Bone marrow (tissue), 2 donors: ENCODE measurements at regions not wholly inside any gene's neighbourhood (a gene's known extent, or its start where the extent isn't known, plus 50 kb on each side); places are given as distances from the start of the nearest gene placed in this dataset.

Experiments
- DNase-seq, 2 donors: peaks; one replicate each; lab custom pipeline; 2025; lab: John Stamatoyannopoulos, UW

DNA sequence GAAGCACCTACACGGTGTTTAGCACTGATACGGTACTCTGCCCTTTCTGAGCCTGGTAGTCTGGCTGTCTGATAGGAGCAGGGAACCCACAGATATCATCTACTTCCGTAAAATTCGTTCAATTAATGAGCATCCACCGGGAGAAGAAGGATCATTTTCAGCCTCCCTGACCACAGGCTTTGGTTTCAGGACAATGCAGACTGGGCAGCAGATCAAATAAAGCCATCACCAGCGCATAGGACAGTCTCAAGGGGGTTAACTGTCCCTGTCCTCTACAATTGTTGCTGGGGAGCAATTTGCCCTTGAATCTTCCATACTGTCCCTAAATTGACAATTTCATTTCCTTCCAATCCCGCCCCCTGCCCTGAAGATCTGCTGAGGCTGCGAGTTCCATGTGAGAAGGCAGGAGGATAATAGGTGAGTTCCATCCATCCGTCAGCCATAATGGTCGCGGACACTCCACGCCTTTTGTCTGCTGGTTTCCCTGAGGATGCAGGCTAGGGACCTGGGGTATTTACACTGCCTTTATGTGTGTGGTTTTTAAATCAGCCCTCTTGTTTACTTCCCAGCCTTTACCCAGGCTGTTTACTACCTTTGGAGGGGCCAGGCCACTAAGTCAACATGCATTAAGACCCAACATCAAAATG is 110.0 kb downstream of the MYCN start:
- no peak for DNase-seq

- DNase-seq: no peak
Measured at GRCh38 chr2:16049406-16049805, 109.1 kb downstream of the MYCN start.

DNA sequence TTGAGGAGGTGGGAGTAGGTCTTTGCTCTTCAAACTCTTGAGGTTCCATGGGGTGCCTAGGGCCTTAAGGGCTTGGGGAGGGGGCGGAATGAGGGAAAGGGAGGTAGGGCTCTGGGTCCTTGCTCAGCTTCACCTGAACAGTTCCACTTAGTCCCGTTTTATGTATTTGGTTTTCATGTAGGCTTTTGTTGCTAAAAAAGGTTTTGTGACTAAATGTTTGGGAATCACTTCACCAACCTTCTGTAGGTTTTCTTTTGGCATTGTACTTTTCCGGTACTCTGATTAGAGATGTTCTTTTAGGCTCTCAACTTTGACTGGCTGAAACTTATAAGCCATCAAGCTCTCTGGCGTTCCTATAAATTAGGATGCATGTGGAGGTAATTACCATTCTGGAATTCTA is 108.1 kb downstream of the MYCN start:
- DNase-seq: no peak

- no peak for DNase-seq
Measured at GRCh38 chr2:16047701-16048100, 107.4 kb downstream of the MYCN start.

- no peak for DNase-seq
Measured at GRCh38 chr2:16046649-16047048, 106.3 kb downstream of the MYCN start.

GRCh38 chr2:16045653-16046352 is 105.5 kb downstream of the MYCN start:
- no peak for DNase-seq

- no peak for DNase-seq
Measured at GRCh38 chr2:16044946-16045456, 104.7 kb downstream of the MYCN start.

DNA sequence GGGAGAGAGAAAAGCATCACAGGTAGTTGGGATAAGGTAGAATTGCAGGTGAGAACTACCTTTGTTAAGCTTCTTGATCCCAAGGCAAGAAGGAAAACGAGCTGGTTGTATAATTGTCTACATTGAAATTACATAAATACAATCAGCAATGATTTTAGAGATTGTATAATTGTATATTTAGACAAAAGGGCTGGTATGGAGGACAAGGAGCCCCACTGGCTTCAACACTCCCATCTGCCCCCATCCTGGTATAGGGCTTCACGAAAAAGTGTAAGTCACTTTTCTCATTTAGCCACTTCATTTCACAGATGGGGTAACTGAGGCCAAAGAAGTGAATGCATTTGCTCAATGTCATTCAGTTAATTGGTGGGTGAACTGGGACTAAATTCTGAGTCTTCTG is 103.3 kb downstream of the MYCN start:
- DNase-seq: no peak

DNA sequence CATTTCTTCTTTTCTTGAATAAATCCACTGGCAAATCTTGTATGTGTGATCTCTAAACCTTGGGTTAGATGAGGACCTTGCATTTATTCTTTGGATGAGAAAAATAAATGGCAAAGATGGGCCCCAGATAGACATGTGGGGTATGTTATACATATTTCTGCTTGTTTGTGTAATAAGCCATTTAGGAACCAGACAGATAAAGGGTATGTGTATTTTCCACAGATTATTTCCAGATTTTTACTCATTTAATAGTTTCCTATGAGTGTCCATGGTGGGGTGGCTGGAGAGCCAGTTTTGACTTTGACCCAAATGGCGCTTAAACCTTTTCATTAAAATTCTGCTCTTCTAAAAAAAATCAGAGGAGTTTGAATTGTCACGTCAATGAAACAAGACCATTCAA is 102.8 kb downstream of the MYCN start:
- DNase-seq: no peak

DNA sequence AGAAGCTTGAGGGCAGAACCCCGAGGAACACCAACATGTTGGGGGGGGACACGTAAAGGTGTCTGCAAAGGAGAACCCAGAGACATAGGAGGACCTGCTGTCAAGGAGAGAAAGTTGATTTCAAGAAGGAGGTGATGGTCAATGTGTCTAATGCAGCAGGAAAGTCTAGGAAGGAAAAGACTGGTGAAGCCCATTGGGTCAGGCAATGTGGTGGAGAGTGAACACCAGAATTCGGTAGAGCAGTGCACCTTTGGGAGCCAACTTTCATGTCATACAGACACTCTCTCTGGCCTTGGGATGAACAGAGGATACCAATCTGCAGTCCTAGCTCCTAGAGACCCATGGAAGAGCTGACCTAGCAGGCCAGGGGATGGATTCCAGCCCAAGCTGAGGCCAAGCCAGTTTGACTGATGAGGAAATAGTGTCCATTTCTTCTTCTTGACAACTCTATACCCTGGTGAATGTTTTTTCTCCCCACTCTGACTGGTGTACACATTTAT is 101.9 kb downstream of the MYCN start:
- DNase-seq: no peak

GRCh38 chr2:16040271-16041010 is 100.1 kb downstream of the MYCN start:
- DNase-seq: no peak

GRCh38 chr2:16039823-16040222 is 99.5 kb downstream of the MYCN start:
- DNase-seq: no peak

DNA sequence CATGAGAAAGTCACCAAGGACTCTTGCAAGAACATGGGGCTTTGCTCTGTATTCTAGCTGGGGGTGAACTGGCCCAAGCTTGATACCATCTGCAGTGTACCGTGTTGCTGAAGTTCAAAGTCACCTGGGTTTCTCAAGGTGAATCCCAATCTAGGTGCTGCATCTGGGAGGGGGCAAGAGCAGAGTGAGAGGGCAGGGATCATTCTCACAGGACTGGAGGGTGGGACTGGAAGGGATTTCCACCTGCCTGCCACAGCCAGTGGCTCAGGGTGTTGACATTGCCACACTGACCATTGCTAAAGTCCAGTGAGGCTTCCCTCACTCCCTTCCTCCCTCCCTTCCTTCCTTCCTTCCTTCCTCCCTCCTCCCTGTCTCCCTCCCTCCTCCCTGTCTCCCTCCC is 98.7 kb downstream of the MYCN start:
- no peak for DNase-seq

DNA sequence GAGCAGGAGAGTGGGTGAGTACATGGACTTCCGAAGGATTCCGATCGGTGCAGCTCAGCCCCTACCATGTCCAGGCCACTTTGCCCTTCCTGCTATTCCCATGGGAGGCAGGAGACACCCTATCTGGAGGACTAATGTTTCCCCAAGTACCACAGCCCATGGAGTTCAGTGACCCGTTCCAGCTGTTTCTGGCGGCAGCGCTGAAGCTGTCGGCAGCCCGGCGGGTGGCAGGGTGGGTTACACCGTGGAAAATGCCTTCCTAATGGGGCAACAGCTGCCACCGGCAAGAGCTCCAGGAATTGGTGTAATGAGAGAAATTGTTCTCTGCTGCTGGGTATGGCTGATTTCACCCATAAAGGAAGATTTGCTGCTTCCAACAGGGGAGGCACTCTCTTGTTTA is 98.3 kb downstream of the MYCN start:
- DNase-seq: no peak

DNA sequence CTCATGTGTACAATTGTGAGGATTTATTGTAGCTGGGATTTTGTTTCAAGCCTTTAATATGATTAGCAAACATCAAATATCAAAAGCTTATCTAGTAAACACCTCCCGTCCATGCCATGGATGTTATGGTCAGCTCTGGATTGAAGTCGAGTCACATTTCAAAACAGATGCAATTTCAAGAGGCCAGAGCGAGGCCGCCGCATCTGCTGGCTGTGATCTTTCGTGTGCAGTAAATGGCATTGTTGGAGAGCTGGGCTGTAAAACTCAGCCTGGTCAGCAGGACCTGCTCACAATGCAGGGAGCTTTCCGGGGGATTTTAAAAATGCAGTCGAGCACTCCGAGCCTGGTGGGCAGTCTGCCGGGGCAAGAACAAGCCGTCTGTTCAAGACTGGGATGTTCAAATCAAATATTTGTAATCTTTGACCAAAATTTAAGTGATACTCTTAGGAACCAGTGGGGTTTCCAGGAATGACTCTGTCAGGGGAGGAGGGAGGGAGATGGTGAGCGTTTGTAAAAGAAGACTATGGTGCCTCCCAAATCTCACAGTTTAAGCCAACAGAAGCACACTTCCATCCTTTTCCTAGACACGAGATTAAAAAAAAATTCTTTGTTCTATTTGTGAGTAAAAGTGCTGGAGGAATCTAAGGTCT is 97.6 kb downstream of the MYCN start:
- no peak for DNase-seq

- DNase-seq: no peak
Measured at GRCh38 chr2:16036951-16037350, 96.6 kb downstream of the MYCN start.

DNA sequence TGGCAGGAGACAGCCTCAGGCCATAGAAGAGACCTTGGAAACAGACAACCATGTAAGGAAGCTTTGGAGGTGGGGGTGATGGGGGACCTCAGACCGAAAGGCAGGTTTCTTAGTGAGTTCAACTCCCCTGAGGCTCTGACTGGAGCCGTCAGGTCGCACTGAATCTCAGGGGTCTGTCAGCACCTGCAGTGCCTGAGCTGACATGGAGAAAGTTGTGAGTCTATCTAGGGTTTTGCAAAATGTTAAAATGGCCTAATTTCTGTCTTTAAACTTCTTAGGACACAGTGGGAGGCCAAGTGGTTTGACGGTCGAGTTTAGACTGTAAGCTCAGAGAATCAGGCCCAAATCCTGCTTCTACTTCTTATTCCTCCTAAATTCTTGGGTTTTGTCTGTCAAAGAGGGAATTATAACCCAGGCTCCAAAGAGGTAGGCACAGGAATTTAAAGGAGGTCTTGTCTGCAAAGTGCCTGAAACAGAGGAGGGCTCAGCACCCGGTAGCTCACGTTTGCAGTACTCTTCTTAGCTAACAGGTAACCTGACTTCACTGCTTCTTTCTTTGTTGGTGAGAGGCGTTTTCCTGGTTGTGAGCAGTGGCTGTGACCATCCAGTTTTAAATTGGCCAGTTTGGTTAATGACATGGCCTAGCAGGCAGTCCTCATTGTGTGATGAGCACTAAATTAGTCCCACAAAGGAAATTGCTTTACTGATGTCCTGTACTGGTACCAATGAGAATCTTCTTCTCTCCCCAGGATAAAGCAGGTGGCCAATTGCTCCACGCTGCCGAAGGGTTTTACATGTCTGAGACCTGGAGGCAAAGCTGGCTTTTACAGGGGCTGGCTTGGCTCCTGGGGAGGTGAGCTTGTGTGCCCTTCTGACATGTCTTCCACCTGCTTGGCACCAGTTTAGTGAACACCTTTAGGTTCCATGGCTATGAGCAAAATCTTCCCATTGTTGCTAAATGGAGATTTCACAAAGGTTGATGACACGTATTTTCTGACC is 95.7 kb downstream of the MYCN start:
- DNase-seq: no peak

- no peak for DNase-seq
Measured at GRCh38 chr2:16034975-16035746, 94.8 kb downstream of the MYCN start.

- DNase-seq: no peak
Measured at GRCh38 chr2:16034151-16034974, 94.0 kb downstream of the MYCN start.

DNA sequence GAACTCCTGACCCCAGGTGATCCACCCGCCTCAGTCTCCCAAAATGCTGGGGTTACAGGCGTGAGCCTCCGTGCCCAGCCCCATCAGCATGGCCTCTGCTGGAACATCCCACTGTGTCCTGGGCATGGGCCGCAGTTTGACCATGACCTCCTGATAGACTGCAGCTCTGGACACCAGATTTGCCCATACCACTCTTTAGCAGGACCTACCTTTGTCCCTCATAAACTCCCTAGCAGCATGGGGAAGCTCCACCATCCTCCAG is 92.6 kb downstream of the MYCN start:
- DNase-seq: no peak
